Hepatocyte (in vitro differentiated cells): ENCODE measurements at regions not wholly inside any gene's neighbourhood (a gene's known extent, or its start where the extent isn't known, plus 50 kb on each side); places are given as distances from the start of the nearest gene placed in this dataset.

Experiments
- EZH2 ChIP-seq: fragments of 200-600 bp; sonication (generic); IDR thresholded peaks from 2 replicates; pipeline ENCODE4 v1.6.1; 2016; ENCODE audit warnings: antibody characterized with exemption, mild to moderate bottlenecking, borderline replicate concordance
- TF ChIP-seq, protein P1 (sequence below): fragments of 200-600 bp; sonication (generic); IDR thresholded peaks from 2 replicates; pipeline ENCODE4 v1.5.1; 2016; ENCODE audit warnings: antibody characterized with exemption, mild to moderate bottlenecking; ENCODE audit not compliant: poor library complexity

DNA sequence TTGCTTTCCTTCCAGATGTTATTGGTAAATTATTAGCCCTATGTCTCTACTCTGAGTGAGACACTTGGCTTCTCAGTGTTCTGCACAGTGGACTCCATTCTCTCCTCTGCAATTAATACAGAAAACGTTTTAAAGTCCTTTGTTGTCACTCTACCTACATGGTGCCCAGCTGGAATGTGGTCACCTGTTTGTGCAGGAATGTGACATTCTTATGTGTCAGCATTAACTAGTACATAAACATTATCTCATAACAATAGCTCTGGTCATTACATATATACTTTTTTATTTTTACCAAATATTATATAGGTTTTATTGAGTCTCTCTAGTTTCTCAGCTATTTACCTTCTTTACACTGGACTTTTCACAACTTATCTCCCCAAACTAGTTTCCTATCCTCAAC, 147.0 kb upstream of the KCNMB2 start:
- TF ChIP-seq, protein P1, sequence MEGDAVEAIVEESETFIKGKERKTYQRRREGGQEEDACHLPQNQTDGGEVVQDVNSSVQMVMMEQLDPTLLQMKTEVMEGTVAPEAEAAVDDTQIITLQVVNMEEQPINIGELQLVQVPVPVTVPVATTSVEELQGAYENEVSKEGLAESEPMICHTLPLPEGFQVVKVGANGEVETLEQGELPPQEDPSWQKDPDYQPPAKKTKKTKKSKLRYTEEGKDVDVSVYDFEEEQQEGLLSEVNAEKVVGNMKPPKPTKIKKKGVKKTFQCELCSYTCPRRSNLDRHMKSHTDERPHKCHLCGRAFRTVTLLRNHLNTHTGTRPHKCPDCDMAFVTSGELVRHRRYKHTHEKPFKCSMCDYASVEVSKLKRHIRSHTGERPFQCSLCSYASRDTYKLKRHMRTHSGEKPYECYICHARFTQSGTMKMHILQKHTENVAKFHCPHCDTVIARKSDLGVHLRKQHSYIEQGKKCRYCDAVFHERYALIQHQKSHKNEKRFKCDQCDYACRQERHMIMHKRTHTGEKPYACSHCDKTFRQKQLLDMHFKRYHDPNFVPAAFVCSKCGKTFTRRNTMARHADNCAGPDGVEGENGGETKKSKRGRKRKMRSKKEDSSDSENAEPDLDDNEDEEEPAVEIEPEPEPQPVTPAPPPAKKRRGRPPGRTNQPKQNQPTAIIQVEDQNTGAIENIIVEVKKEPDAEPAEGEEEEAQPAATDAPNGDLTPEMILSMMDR: no peak
- no peak for TF ChIP-seq EZH2
